Kidney glomerular epithelial cell (primary cell): ENCODE measurements at regions not wholly inside any gene's neighbourhood (a gene's known extent, or its start where the extent isn't known, plus 50 kb on each side); places are given as distances from the start of the nearest gene placed in this dataset.
"Not testable (repeated sequence)": the region's sequence is repeated elsewhere in the genome, so short reads cannot be mapped to it uniquely, and the experiment has no call there.

Experiments
- DNase-seq: peaks from one replicate; lab custom pipeline; 2025; lab: John Stamatoyannopoulos, UW

- DNase-seq, result not testable (repeated sequence)
These were observed 50.8 kb upstream of the GRIN2B start for GRCh38 chr12:14032191-14032590.

GRCh38 chr12:14043776-14044175, 62.4 kb upstream of the GRIN2B start:
- DNase-seq, result no peak

GRCh38 chr12:14048941-14049545, 67.6 kb upstream of the GRIN2B start:
- no peak for DNase-seq

- no peak for DNase-seq
These were observed 76.5 kb upstream of the GRIN2B start for GRCh38 chr12:14057895-14058294.

DNA sequence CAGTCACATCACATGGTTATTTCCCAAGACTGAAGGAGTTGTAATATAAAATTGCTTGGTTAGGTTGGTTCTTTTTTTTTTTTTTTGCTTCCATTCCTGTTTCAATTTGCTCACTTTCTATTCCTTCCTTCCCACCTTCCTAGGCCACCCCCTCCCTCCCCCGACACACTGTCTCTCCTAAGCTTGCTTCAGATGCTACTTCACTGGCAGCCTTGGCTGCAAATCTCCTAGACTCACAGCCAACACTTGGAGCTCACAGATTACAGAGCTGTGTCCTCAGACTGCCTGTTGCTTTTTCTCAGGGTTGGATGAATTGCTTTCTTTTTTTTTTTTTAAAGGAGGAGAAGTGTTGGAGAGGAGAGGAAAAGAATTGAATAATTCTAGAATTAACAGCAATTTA, 77.3 kb upstream of the GRIN2B start:
- DNase-seq, result no peak

GRCh38 chr12:14059548-14059947, 78.1 kb upstream of the GRIN2B start:
- no peak for DNase-seq

- no peak for DNase-seq
These were observed 84.2 kb upstream of the GRIN2B start for GRCh38 chr12:14065616-14066015.

GRCh38 chr12:14066021-14066420, 84.6 kb upstream of the GRIN2B start:
- peak; percentile 16 for DNase-seq

DNA sequence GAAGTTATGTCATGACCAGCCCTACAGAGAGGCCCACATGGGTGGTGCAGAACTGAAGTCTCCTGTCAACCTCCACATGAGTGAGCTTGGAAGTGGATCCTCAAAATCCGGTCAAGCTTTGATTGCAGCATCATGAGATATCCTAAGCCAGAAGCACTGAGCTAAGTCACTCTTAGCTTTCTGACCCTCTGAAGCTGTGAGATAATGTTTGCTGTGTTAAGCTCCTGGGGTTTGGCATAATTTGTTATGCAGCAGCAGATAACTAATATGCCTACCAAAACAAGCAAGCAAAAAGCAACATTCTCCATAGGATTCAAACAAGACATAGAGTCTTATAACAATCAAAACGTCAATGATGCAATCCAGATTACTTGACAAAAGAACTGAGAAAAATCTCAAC, 87.6 kb upstream of the GRIN2B start:
- no peak for DNase-seq

- no peak for DNase-seq
These were observed 90.4 kb upstream of the GRIN2B start for GRCh38 chr12:14071833-14072232.

- DNase-seq, result no peak
These were observed 91.6 kb upstream of the GRIN2B start for GRCh38 chr12:14072987-14073386.

DNA sequence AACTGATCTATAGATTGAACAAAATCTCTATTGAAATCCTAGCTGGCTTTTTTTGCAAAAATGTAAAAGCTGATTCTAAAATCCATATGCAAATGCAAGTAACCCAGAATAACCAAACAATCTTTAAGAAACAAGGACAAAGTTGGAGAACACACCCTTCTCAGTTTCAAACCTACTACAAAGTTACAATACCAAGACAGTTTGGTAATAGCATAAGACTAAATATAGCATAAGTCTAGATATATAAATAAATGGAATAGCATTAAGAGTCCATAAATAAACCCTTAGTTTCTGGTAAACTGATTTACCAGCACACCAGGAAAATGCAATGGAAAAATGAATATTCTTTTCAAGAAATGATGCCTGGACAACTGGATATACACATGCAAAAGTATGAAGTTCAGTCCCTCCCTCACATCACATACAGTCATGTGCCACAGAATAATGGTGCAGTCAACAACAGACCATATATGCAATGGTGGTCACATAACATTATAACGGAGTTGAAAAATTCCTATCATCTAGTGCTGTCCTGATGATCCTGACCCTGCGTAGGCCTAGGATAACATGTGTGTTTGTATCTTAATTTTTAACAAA, 94.5 kb upstream of the GRIN2B start:
- no peak for DNase-seq

GRCh38 chr12:14076538-14076937, 95.1 kb upstream of the GRIN2B start:
- no peak for DNase-seq

- no peak for DNase-seq
These were observed 105.4 kb upstream of the GRIN2B start for GRCh38 chr12:14086838-14087237.

- DNase-seq, result no peak
These were observed 118.6 kb upstream of the GRIN2B start for GRCh38 chr12:14099994-14100393.

DNA sequence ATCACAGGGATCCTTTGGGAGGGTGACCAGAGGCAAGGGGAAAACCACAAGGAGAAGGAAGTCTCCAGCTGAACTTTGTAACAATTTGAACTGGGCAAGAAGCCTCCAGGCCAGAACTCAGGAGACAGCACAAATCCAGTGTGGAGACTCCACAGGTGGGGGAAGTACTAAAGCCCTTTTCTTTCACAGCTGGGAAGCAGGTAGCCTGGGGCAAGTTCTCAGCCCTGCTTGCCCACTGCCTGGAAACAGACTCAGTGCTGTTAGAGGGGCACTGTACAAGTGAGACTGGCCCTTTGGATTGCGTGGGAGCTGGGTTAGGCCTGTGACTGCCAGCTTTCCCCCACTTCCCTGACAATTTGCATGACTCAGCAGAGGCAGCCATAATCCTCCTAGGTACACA, 120.2 kb upstream of the GRIN2B start:
- DNase-seq, result not testable (repeated sequence)

DNA sequence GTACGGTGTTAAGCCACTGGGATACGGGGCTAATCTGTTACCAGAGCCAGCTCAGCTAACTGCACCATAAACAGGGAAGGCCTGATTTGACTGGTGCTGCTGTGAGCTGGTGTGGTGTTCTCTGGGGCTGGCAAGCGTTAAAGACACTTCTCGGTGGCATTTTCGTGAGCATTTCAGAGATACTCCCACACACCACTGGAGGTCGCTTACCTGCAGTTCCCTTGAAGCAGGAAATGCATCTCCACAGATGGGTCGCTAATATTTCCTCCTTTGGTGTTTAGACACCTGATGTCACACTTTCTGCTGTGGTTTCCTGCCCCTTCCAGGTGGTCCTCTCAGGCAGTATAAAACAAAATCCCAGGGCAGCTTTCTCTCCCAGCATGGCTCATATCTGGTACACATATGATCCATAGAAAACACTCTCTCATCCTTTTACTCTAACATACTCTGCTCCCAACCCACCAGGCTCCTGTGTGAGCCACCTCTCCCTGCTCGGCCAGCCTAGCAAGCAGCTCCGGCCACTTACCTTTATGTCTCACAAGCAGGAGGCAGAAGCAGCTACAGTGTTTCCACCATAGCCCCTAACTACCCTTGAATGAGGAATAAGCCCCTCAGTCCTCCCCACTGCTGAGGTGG, 129.9 kb upstream of the GRIN2B start:
- no peak for DNase-seq

DNA sequence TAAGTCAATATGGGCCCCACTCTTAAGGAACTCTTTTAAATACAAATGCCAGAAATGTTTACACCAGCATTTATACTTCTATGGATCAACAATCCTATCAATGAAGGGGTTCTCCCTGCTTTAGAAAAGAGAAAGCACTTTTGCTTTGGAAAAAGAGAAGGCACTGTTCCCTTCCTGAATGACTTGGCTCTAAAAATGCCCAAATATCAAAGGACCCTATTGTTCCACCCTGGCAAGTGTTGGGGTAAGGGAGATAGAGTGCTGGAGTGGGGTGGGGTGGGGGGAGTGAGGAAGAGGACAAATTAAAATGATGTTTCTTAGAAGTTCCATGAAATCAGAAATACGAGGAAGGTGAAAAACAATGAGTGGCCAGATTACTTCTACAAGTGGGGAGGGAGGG, 131.6 kb upstream of the GRIN2B start:
- no peak for DNase-seq

DNA sequence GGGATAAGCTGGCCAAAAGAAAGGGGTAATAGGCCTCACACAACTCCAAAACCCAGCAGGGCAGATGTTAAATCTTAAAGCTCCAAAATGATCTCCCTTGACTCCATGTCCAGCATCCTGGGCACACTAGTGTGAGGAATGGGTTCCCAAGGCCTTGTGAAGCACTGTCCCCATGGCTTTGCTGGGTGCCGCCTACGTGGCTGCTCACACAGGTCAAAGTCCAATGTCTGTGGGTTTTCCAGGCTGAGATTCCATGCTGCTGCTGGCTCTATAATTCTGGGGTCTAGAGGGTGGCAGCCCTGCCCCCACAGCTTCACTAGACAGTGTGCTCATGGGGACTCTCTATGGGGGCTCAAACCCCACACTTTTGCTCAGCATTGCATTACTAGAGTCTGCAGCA, 145.3 kb upstream of the GRIN2B start:
- DNase-seq, result no peak

- DNase-seq, result no peak
These were observed 148.3 kb upstream of the GRIN2B start for GRCh38 chr12:14129611-14130195.

GRCh38 chr12:14135996-14136395, 154.6 kb upstream of the GRIN2B start:
- DNase-seq, result no peak

- no peak for DNase-seq
These were observed 157.1 kb upstream of the GRIN2B start for GRCh38 chr12:14138495-14138894.

DNA sequence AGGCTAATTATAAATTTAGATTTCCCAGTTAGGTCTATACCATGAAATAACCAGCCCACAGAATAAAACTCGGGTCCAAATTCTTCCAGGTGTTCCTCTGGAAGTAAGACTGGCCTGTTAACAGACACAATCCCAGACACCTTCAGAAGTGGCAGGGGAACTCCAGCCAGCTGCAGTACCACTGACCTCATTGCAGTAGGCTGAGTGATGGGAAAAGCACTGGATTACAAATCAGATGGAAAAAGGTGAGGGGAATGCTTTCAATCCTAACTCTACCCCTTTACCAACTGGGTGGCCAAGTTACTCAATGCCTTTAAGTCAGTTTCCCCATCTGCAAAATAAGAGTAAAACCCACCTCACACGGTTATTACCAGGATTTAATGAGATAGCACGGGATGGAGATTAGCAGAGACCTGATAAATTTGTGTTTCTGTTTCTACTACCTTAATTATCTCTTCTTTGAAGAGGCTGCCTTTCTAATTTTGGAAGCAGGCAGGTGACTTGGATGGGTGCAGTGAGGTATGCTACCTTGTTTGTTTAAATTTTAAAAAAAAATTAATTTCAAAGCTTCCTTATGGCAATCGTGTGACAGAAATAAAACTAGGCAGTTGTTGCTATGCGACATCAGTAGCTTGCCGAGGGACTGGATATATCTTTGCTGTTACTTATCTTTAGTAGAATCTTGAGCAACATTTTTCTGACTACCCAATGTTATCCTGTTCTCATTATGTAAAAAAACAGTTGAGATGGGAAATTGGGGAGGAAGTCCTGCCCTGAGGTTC, 167.3 kb upstream of the GRIN2B start:
- DNase-seq, result no peak
